PC-9 (cell line): ENCODE measurements at regions not wholly inside any gene's neighbourhood (a gene's known extent, or its start where the extent isn't known, plus 50 kb on each side); places are given as distances from the start of the nearest gene placed in this dataset.

ENCODE experiments used
- CTCF ChIP-seq: fragments of 200-600 bp; sonication (generic); conservative IDR thresholded peaks from 2 replicates; pipeline ENCODE4 v1.6.1; 2017; ENCODE audit warnings: mixed run types, antibody characterized with exemption, mild to moderate bottlenecking, moderate library complexity
- EZH2 ChIP-seq: fragments of 200-600 bp; sonication (generic); IDR thresholded peaks from 2 replicates; pipeline ENCODE4 v1.8.0; 2017; ENCODE audit warnings: antibody characterized with exemption, low read depth

- no peak for TF ChIP-seq CTCF
- no peak for TF ChIP-seq EZH2
These were observed 222.4 kb upstream of the NCKAP5 start for GRCh38 chr2:133790711-133791110.
